Muscle layer of colon (tissue), 2 donors: ENCODE measurements at regions not wholly inside any gene's neighbourhood (a gene's known extent, or its start where the extent isn't known, plus 50 kb on each side); places are given as distances from the start of the nearest gene placed in this dataset.

Experiments
- H3K27ac ChIP-seq: one replicate; pipeline ENCODE4 v1.7.0; 2013; ENCODE audit warnings: low read depth, mild to moderate bottlenecking, low read length, moderate library complexity
- H3K27me3 ChIP-seq, 2 donors: one replicate each; pipeline ENCODE4 v1.7.0; 2013; ENCODE audit warnings: low read length in 2 of 2, mild to moderate bottlenecking in 2 of 2; ENCODE audit not compliant: insufficient read depth in 2 of 2, control insufficient read depth in 1 of 2
- H3K36me3 ChIP-seq: one replicate; pipeline ENCODE4 v1.7.0; 2013; ENCODE audit warnings: mild to moderate bottlenecking, low read length; ENCODE audit not compliant: insufficient read depth
- H3K4me1 ChIP-seq: one replicate; pipeline ENCODE4 v1.7.0; 2013; ENCODE audit warnings: mild to moderate bottlenecking, low read length; ENCODE audit not compliant: insufficient read depth
- H3K4me3 ChIP-seq, 2 donors: one replicate each; pipeline ENCODE4 v1.7.0; 2013; ENCODE audit warnings: low read length in 2 of 2, low read depth in 1 of 2, mild to moderate bottlenecking in 1 of 2, moderate library complexity in 1 of 2
- H3K9ac ChIP-seq: one replicate; pipeline ENCODE4 v1.7.0; 2013; ENCODE audit warnings: low read length
- H3K9me3 ChIP-seq: one replicate; pipeline ENCODE4 v1.7.0; 2013; ENCODE audit warnings: mild to moderate bottlenecking, low read length
- donor health status: abdominal sarcoma.
- donor health status: Adenocarcinoma of cecum.

GRCh38 chr5:124652514-124652819, 94.0 kb downstream of the ZNF608 start:
- no peaks in the 10 kb centered on the region for H3K36me3 ChIP-seq
- peak overlapping the region in 1 of 2 donors; percentile 80 for H3K4me3 ChIP-seq
- H3K9me3 ChIP-seq: no peaks in the 10 kb centered on the region
- H3K9ac ChIP-seq: peak overlapping the region; percentile 8
- peaks cover 72% of the 10 kb centered on the region for H3K4me1 ChIP-seq
- peak overlapping the region; percentile 83 for H3K27ac ChIP-seq
- no peaks in the 10 kb centered on the region for H3K27me3 ChIP-seq

GRCh38 chr5:124651663-124652513, 94.6 kb downstream of the ZNF608 start:
- Histone ChIP-seq H3K9ac (peak overlapping the region; percentile 8), H3K4me1 (peaks cover 71% of the 10 kb centered on the region), H3K36me3 (no peaks in the 10 kb centered on the region), H3K9me3 (no peaks in the 10 kb centered on the region), H3K4me3 (peak overlapping the region; percentile 39 to 80), H3K27me3 (no peaks in the 10 kb centered on the region), H3K27ac (peak overlapping the region; percentile 83)

GRCh38 chr5:124650951-124651662, 95.3 kb downstream of the ZNF608 start:
- peak overlapping the region; percentile 83 for H3K27ac ChIP-seq
- H3K9ac ChIP-seq: no peak overlapping the region
- peaks cover 63% of the 10 kb centered on the region for H3K4me1 ChIP-seq
- H3K27me3 ChIP-seq: no peaks in the 10 kb centered on the region
- H3K36me3 ChIP-seq: no peaks in the 10 kb centered on the region
- no peaks in the 10 kb centered on the region for H3K9me3 ChIP-seq
- H3K4me3 ChIP-seq: peak overlapping the region in 1 of 2 donors; percentile 80

- Histone ChIP-seq H3K27ac (peak overlapping the region; percentile 53), H3K4me3 (no peak overlapping the region), H3K27me3 (no peaks in the 10 kb centered on the region), H3K36me3 (no peaks in the 10 kb centered on the region), H3K9me3 (no peaks in the 10 kb centered on the region), H3K4me1 (peaks cover 56% of the 10 kb centered on the region), H3K9ac (no peak overlapping the region)
Measured at GRCh38 chr5:124650147-124650561, 96.3 kb downstream of the ZNF608 start.

GRCh38 chr5:124649491-124650146, 96.8 kb downstream of the ZNF608 start:
- peaks cover 50% of the 10 kb centered on the region for H3K4me1 ChIP-seq

GRCh38 chr5:124648902-124649467, 97.5 kb downstream of the ZNF608 start:
- Histone ChIP-seq H3K27me3 (no peaks in the 10 kb centered on the region), H3K9ac (no peak overlapping the region), H3K4me3 (no peak overlapping the region), H3K36me3 (no peaks in the 10 kb centered on the region), H3K27ac (no peak overlapping the region), H3K9me3 (no peaks in the 10 kb centered on the region), H3K4me1 (peaks cover 45% of the 10 kb centered on the region)

More at GRCh38 chr5:124649491-124650146, 96.8 kb downstream of the ZNF608 start:
- Histone ChIP-seq H3K27me3 (no peaks in the 10 kb centered on the region), H3K9ac (no peak overlapping the region), H3K9me3 (no peaks in the 10 kb centered on the region), H3K27ac (peak overlapping the region; percentile 5), H3K4me3 (no peak overlapping the region), H3K36me3 (no peaks in the 10 kb centered on the region)

GRCh38 chr5:124647352-124647751, 99.1 kb downstream of the ZNF608 start:
- H3K4me3 ChIP-seq: no peak overlapping the region

GRCh38 chr5:124645396-124645795, 101.0 kb downstream of the ZNF608 start:
- no peak overlapping the region for H3K27ac ChIP-seq
- H3K4me3 ChIP-seq: no peak overlapping the region
- peaks cover 8% of the 10 kb centered on the region for H3K36me3 ChIP-seq
- H3K4me1 ChIP-seq: peaks cover 24% of the 10 kb centered on the region
- H3K9ac ChIP-seq: no peak overlapping the region
- no peaks in the 10 kb centered on the region for H3K9me3 ChIP-seq
- H3K27me3 ChIP-seq: no peaks in the 10 kb centered on the region

More at GRCh38 chr5:124647352-124647751, 99.1 kb downstream of the ZNF608 start:
- Histone ChIP-seq H3K9ac (no peak overlapping the region), H3K9me3 (no peaks in the 10 kb centered on the region), H3K36me3 (no peaks in the 10 kb centered on the region), H3K4me1 (peaks cover 32% of the 10 kb centered on the region), H3K27me3 (no peaks in the 10 kb centered on the region), H3K27ac (no peak overlapping the region)

GRCh38 chr5:124644582-124644981, 101.9 kb downstream of the ZNF608 start:
- Histone ChIP-seq H3K36me3 (peaks cover 9% of the 10 kb centered on the region), H3K9ac (no peak overlapping the region), H3K4me3 (no peak overlapping the region), H3K27me3 (no peaks in the 10 kb centered on the region), H3K9me3 (no peaks in the 10 kb centered on the region), H3K27ac (no peak overlapping the region), H3K4me1 (peaks cover 16% of the 10 kb centered on the region)

- H3K27me3 ChIP-seq: no peaks in the 10 kb centered on the region
- peaks cover 12% of the 10 kb centered on the region for H3K4me1 ChIP-seq
- no peak overlapping the region for H3K4me3 ChIP-seq
- no peak overlapping the region for H3K9ac ChIP-seq
- no peaks in the 10 kb centered on the region for H3K9me3 ChIP-seq
- no peak overlapping the region for H3K27ac ChIP-seq
- peaks cover 9% of the 10 kb centered on the region for H3K36me3 ChIP-seq
Measured at GRCh38 chr5:124644138-124644537, 102.3 kb downstream of the ZNF608 start.

GRCh38 chr5:124643336-124643735, 103.1 kb downstream of the ZNF608 start:
- Histone ChIP-seq H3K4me3 (no peak overlapping the region), H3K9me3 (no peaks in the 10 kb centered on the region), H3K27ac (no peak overlapping the region), H3K4me1 (peaks cover 10% of the 10 kb centered on the region), H3K9ac (no peak overlapping the region), H3K36me3 (peaks cover 9% of the 10 kb centered on the region), H3K27me3 (no peaks in the 10 kb centered on the region)
